ENCODE measurements at regions not wholly inside any gene's neighbourhood (a gene's known extent, or its start where the extent isn't known, plus 50 kb on each side); places are given as distances from the start of the nearest gene placed in this dataset.

GRCh38 chr19:28884786-28885476, 328.0 kb downstream of the UQCRFS1 start:
- intact Hi-C loops (cut with micrococcal nuclease) = no loop called here
- Mint-ChIP-seq H3K27me3 (peaks cover 13% of the 10 kb centered on the region), H3K27ac (no peak overlapping the region), H3K4me1 (ENCODE audit: low read depth) (no peaks in the 10 kb centered on the region), H3K9me3 (no peaks in the 10 kb centered on the region), H3K4me3 (no peak overlapping the region), H3K36me3 (ENCODE audit: low read depth) (no peaks in the 10 kb centered on the region)
- CTCF ChIA-PET = no interaction called here
- ATAC-seq (no peak), DNase-seq (no peak)
- POLR2A ChIA-PET = no interaction called here
- TF ChIP-seq CTCF (IDR thresholded peaks at IDR 0.05) = no peak

- Mint-ChIP-seq H3K4me1 (ENCODE audit: low read depth) (no peaks in the 10 kb centered on the region), H3K27me3 (peaks cover 13% of the 10 kb centered on the region), H3K4me3 (no peak overlapping the region), H3K27ac (no peak overlapping the region), H3K36me3 (ENCODE audit: low read depth) (no peaks in the 10 kb centered on the region), H3K9me3 (no peaks in the 10 kb centered on the region)
- ChIA-PET CTCF (no interaction called here), POLR2A (no interaction called here)
- no peak for DNase-seq
- intact Hi-C loops (cut with micrococcal nuclease) = no loop called here
- no peak for TF ChIP-seq CTCF (IDR thresholded peaks at IDR 0.05)
- ATAC-seq = no peak
Observed at GRCh38 chr19:28883241-28883693, 329.7 kb downstream of the UQCRFS1 start.

- intact Hi-C loops (cut with micrococcal nuclease) = no loop called here
- ChIA-PET POLR2A (no interaction called here), CTCF (no interaction called here)
- H3K36me3 Mint-ChIP-seq (ENCODE audit: low read depth) = no peaks in the 10 kb centered on the region
- no peaks in the 10 kb centered on the region for H3K4me1 Mint-ChIP-seq (ENCODE audit: low read depth)
- peaks cover 13% of the 10 kb centered on the region for H3K27me3 Mint-ChIP-seq
- DNase-seq (no peak), ATAC-seq (no peak)
- no peak overlapping the region for H3K27ac Mint-ChIP-seq
- H3K9me3 Mint-ChIP-seq = no peaks in the 10 kb centered on the region
- no peak for TF ChIP-seq CTCF (IDR thresholded peaks at IDR 0.05)
- no peak overlapping the region for H3K4me3 Mint-ChIP-seq
Observed at GRCh38 chr19:28882818-28883217, 330.1 kb downstream of the UQCRFS1 start.

- H3K27ac Mint-ChIP-seq = no peak overlapping the region
- ChIA-PET POLR2A (no interaction called here), CTCF (no interaction called here)
- H3K27me3 Mint-ChIP-seq = peaks cover 13% of the 10 kb centered on the region
- no peak for ATAC-seq
- no peak for DNase-seq
- no peak overlapping the region for H3K4me3 Mint-ChIP-seq
- H3K9me3 Mint-ChIP-seq = no peaks in the 10 kb centered on the region
- no peaks in the 10 kb centered on the region for H3K4me1 Mint-ChIP-seq (ENCODE audit: low read depth)
- no peaks in the 10 kb centered on the region for H3K36me3 Mint-ChIP-seq (ENCODE audit: low read depth)
- TF ChIP-seq CTCF (IDR thresholded peaks at IDR 0.05) = no peak
- intact Hi-C loops (cut with micrococcal nuclease) = no loop called here
Observed at GRCh38 chr19:28881616-28882015, 331.3 kb downstream of the UQCRFS1 start.

GRCh38 chr19:28880735-28881401, 332.1 kb downstream of the UQCRFS1 start:
- ATAC-seq (no peak), DNase-seq (no peak)
- Mint-ChIP-seq H3K4me1 (ENCODE audit: low read depth) (no peaks in the 10 kb centered on the region), H3K9me3 (no peaks in the 10 kb centered on the region), H3K27me3 (peaks cover 13% of the 10 kb centered on the region), H3K27ac (no peak overlapping the region), H3K36me3 (ENCODE audit: low read depth) (no peaks in the 10 kb centered on the region), H3K4me3 (no peak overlapping the region)
- CTCF ChIA-PET = no interaction called here
- intact Hi-C loops (cut with micrococcal nuclease) = no loop called here
- no peak for TF ChIP-seq CTCF (IDR thresholded peaks at IDR 0.05)
- POLR2A ChIA-PET = no interaction called here

Data from activated CD8-positive, alpha-beta T cell treated with anti-CD3 and anti-CD28 coated beads for 36 hours (primary cell).